ENCODE measurements at regions not wholly inside any gene's neighbourhood (a gene's known extent, or its start where the extent isn't known, plus 50 kb on each side); places are given as distances from the start of the nearest gene placed in this dataset.

GRCh38 chr2:160882906-160883305 is 277.3 kb upstream of the TANK start:
- DNase-seq, result no peak

- DNase-seq, result peak; percentile 56
These were observed 276.2 kb upstream of the TANK start for GRCh38 chr2:160884056-160884455.

GRCh38 chr2:160889439-160890170 is 270.6 kb upstream of the TANK start:
- no peak for DNase-seq

GRCh38 chr2:160890667-160891352 is 269.4 kb upstream of the TANK start:
- DNase-seq, result no peak

- no peak for DNase-seq
These were observed 268.9 kb upstream of the TANK start for GRCh38 chr2:160891353-160891740.

- no peak for DNase-seq
These were observed 268.0 kb upstream of the TANK start for GRCh38 chr2:160892204-160892603.

GRCh38 chr2:160893581-160893980 is 266.6 kb upstream of the TANK start:
- DNase-seq, result no peak

- DNase-seq, result no peak
These were observed 261.5 kb upstream of the TANK start for GRCh38 chr2:160898581-160899307.

- DNase-seq, result no peak
These were observed 258.6 kb upstream of the TANK start for GRCh38 chr2:160901613-160902012.

- DNase-seq, result no peak
These were observed 254.4 kb upstream of the TANK start for GRCh38 chr2:160905862-160906261.

GRCh38 chr2:160906878-160907277 is 253.3 kb upstream of the TANK start:
- DNase-seq, result no peak

GRCh38 chr2:160907738-160908137 is 252.5 kb upstream of the TANK start:
- peak; percentile 51 for DNase-seq

- DNase-seq, result no peak
These were observed 252.1 kb upstream of the TANK start for GRCh38 chr2:160908157-160908556.

GRCh38 chr2:160909781-160910242 is 250.4 kb upstream of the TANK start:
- no peak for DNase-seq

GRCh38 chr2:160910681-160911080 is 249.5 kb upstream of the TANK start:
- DNase-seq, result peak; percentile 87

- DNase-seq, result peak; percentile 62
These were observed 249.0 kb upstream of the TANK start for GRCh38 chr2:160911258-160911657.

GRCh38 chr2:160912276-160912675 is 248.0 kb upstream of the TANK start:
- DNase-seq, result no peak

GRCh38 chr2:160913323-160913722 is 246.9 kb upstream of the TANK start:
- no peak for DNase-seq

- DNase-seq, result no peak
These were observed 246.0 kb upstream of the TANK start for GRCh38 chr2:160914217-160914616.

GRCh38 chr2:160916300-160916699 is 243.9 kb upstream of the TANK start:
- DNase-seq, result peak; percentile 77

- peak; percentile 63 for DNase-seq
These were observed 242.4 kb upstream of the TANK start for GRCh38 chr2:160917850-160918249.

- no peak for DNase-seq
These were observed 242.0 kb upstream of the TANK start for GRCh38 chr2:160918258-160918657.

- DNase-seq, result peak; percentile 50
These were observed 241.2 kb upstream of the TANK start for GRCh38 chr2:160918906-160919503.
